HL-60 (cell line): ENCODE measurements at regions not wholly inside any gene's neighbourhood (a gene's known extent, or its start where the extent isn't known, plus 50 kb on each side); places are given as distances from the start of the nearest gene placed in this dataset.

Experiments used
- DNase-seq, 2 experiments: peaks; one replicate each; pipeline ENCODE4 v3.0.0-alpha.2; 2010 to 2020; ENCODE audit warnings: low read depth in 1 of 2, low spot score in 1 of 2
- H3K27ac ChIP-seq: fragments of 250-450 bp; sonication (Bioruptor Pico); replicated peaks from 2 replicates; pipeline ENCODE4 v1.5.1; 2020; ENCODE audit warnings: mild to moderate bottlenecking, moderate library complexity
- H3K27me3 ChIP-seq: fragments of 250-450 bp; sonication (Bioruptor Pico); 2 replicates; pipeline ENCODE4 v1.5.1; 2021; ENCODE audit warnings: mild to moderate bottlenecking, moderate library complexity; ENCODE audit not compliant: insufficient read depth, poor library complexity, severe bottlenecking
- H3K4me3 ChIP-seq: replicated peaks from 2 replicates; pipeline ENCODE4 v1.5.1; 2011; ENCODE audit warnings: mild to moderate bottlenecking, control low read depth, low read length; ENCODE audit not compliant: insufficient read depth
- GABPA ChIP-seq: IDR thresholded peaks from 2 replicates; pipeline ENCODE4 v1.6.1; 2012; ENCODE audit warnings: low read depth
- POLR2AphosphoS5 ChIP-seq: IDR thresholded peaks from 2 replicates; pipeline ENCODE4 v1.6.1; 2012; ENCODE audit warnings: low read depth
- REST ChIP-seq: IDR thresholded peaks from 2 replicates; pipeline ENCODE4 v1.6.1; 2012; ENCODE audit warnings: low read depth; ENCODE audit not compliant: insufficient replicate concordance
- SPI1 ChIP-seq: IDR thresholded peaks from 2 replicates; pipeline ENCODE4 v1.6.1; 2012; ENCODE audit warnings: low read depth, mild to moderate bottlenecking, borderline replicate concordance
- TF ChIP-seq, protein P1 (sequence below): IDR thresholded peaks from one replicate; pipeline ENCODE4 v1.5.1; 2011; ENCODE audit warnings: low read length, control low read depth, inconsistent platforms; ENCODE audit not compliant: insufficient read depth

GRCh38 chr20:56697476-56697875 lies 68.4 kb downstream of the TFAP2C start:
- H3K27me3 ChIP-seq = no peaks in the 10 kb centered on the region
- no peak for DNase-seq
- TF ChIP-seq GABPA (no peak), POLR2AphosphoS5 (no peak), REST (no peak), SPI1 (no peak)
- TF ChIP-seq, protein P1, sequence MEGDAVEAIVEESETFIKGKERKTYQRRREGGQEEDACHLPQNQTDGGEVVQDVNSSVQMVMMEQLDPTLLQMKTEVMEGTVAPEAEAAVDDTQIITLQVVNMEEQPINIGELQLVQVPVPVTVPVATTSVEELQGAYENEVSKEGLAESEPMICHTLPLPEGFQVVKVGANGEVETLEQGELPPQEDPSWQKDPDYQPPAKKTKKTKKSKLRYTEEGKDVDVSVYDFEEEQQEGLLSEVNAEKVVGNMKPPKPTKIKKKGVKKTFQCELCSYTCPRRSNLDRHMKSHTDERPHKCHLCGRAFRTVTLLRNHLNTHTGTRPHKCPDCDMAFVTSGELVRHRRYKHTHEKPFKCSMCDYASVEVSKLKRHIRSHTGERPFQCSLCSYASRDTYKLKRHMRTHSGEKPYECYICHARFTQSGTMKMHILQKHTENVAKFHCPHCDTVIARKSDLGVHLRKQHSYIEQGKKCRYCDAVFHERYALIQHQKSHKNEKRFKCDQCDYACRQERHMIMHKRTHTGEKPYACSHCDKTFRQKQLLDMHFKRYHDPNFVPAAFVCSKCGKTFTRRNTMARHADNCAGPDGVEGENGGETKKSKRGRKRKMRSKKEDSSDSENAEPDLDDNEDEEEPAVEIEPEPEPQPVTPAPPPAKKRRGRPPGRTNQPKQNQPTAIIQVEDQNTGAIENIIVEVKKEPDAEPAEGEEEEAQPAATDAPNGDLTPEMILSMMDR = no peak
- H3K27ac ChIP-seq = no peak overlapping the region
- H3K4me3 ChIP-seq = no peak overlapping the region

DNA sequence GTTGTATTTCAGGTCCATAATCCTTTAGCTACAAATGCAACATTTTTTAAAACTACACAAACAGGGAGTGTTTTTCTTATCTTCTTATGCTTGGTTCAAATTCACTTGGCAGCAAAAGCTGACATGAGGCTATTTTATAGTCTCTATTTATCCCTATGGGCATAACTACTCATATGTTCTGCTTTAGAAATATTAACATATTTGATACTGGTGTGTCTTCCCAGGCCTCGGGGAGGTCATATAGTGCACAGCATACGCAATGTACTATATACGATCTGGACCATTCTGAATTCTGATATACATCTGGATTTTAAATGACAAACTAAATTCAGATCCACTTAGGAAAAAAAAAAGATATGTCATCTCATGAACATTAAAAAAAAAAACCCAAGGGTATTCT lies 69.2 kb downstream of the TFAP2C start:
- Histone ChIP-seq H3K27me3 (no peaks in the 10 kb centered on the region), H3K4me3 (no peak overlapping the region), H3K27ac (no peak overlapping the region)
- DNase-seq = no peak
- TF ChIP-seq SPI1 = no peak
- no peak for TF ChIP-seq POLR2AphosphoS5
- TF ChIP-seq, protein P1 = no peak
- TF ChIP-seq GABPA = no peak
- TF ChIP-seq REST = no peak

- Histone ChIP-seq H3K27me3 (no peaks in the 10 kb centered on the region), H3K4me3 (no peak overlapping the region), H3K27ac (no peak overlapping the region)
- no peak for TF ChIP-seq SPI1
- DNase-seq = no peak
Observed at GRCh38 chr20:56698749-56699148, 69.6 kb downstream of the TFAP2C start.

DNA sequence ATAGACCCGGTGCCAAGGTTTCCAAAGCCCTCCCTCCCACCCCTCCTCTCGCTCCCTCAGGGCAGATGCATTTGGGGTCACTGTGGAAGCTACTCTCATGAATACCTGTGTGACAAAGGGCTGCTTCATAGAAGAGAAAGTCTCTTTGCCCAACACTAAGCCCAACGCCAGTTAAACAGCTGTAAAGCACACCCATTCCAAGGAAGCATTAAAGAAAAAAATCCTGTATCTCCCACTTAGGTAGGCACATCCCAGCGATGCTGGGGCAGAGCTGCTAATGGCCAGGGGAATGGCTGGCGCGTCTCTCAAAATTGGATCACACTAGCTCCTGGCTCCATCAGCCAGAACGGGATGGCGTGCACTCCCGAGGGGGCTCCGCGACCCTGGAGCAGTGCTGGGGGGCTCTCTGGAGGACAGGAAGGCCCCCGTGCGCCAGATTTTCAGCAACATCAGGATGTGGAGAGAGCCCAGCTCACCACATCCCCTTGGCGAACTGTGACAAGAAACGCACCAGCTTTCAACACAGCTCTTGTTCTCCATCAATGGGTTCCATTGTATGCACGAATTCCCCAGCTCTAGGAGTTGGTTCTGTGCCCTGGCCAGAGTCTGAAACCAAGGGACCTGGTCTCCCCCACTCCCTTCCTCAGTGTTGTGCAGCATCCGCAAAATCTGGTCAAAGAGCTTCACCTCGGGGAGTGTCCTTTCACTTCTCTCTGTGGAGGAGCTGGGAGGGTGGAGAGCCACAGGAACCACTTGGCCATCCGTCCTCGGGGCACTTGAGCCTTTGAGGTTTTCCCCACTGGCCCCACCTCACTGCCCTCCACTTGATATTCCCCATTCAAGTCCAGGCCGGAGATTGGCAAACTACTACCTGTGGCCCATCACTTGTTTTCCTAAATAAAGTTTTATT lies 74.1 kb downstream of the TFAP2C start:
- no peaks in the 10 kb centered on the region for H3K27me3 ChIP-seq
- H3K4me3 ChIP-seq = no peak overlapping the region
- no peak for DNase-seq
- no peak overlapping the region for H3K27ac ChIP-seq
- TF ChIP-seq SPI1 (no peak), GABPA (no peak), REST (no peak), POLR2AphosphoS5 (no peak)
- TF ChIP-seq, protein P1 = no peak
